Upper lobe of left lung (tissue), 6 donors: ENCODE measurements at regions not wholly inside any gene's neighbourhood (a gene's known extent, or its start where the extent isn't known, plus 50 kb on each side); places are given as distances from the start of the nearest gene placed in this dataset.

Experiments used
- ATAC-seq, 2 donors: fragments of 200-7000 bp; cut with Tn5 transposase; one replicate each; pipeline ENCODE4 v1.9.1; 2022; ENCODE audit warnings: mild to moderate bottlenecking in 2 of 2, moderate library complexity in 2 of 2; ENCODE audit not compliant: low FRiP score in 2 of 2
- DNase-seq, 2 donors: peaks; one replicate each; pipeline ENCODE4 v3.0.0-alpha.2; 2019 to 2020
- H3K27ac ChIP-seq, 4 donors: fragments of 200-600 bp; sonication (generic); one replicate each; pipeline ENCODE4 v1.5.1; 2016 to 2019
- H3K27me3 ChIP-seq, 4 donors: fragments of 200-600 bp; sonication (generic); one replicate each; pipeline ENCODE4 v1.5.1; 2017 to 2019
- H3K36me3 ChIP-seq, 4 donors: fragments of 200-600 bp; sonication (generic); one replicate each; pipeline ENCODE4 v1.5.1; 2016 to 2019
- H3K4me1 ChIP-seq, 4 donors: fragments of 200-600 bp; sonication (generic); one replicate each; pipeline ENCODE4 v1.5.1; 2018 to 2019
- H3K4me3 ChIP-seq, 4 donors: fragments of 200-600 bp; sonication (generic); one replicate each; pipeline ENCODE4 v1.5.1; 2017 to 2019; ENCODE audit warnings: mild to moderate bottlenecking in 2 of 4, moderate library complexity in 1 of 4
- H3K9me3 ChIP-seq, 4 donors: fragments of 200-600 bp; sonication (generic); one replicate each; pipeline ENCODE4 v1.5.1; 2018 to 2019
- EP300 ChIP-seq, 4 donors: sonication (generic); formaldehyde crosslinking; IDR thresholded peaks; one replicate each; pipeline ENCODE4 v1.5.1; 2017; ENCODE audit warnings: antibody characterized with exemption in 4 of 4, control low read depth in 2 of 4
- POLR2A ChIP-seq, 4 donors: fragments of 450-650 bp; IDR thresholded peaks; one replicate each; pipeline ENCODE4 v1.5.1; 2016 to 2017; ENCODE audit warnings: antibody characterized with exemption in 4 of 4, mild to moderate bottlenecking in 2 of 4
- POLR2AphosphoS5 ChIP-seq, 2 donors: sonication (generic); formaldehyde crosslinking; IDR thresholded peaks; one replicate each; pipeline ENCODE4 v1.5.1; 2017; ENCODE audit warnings: antibody characterized with exemption in 2 of 2
- WGBS, 2 donors: methylation state at CpG; one replicate each; pipeline ENCODE4 v1.1.5; 2017 to 2018; 5-methylcytosine and 5-hydroxymethylcytosine counted together
- TF ChIP-seq, protein P1 (sequence below), 6 experiments: fragments of 450-650 bp in 4 of 6; fragments of 200-600 bp in 2 of 6; sonication (generic) in 2 of 6; IDR thresholded peaks; one replicate each; pipeline ENCODE4 v1.5.1; 2016 to 2019; ENCODE audit warnings: antibody characterized with exemption in 6 of 6
- donor health status: DM: no; HTN: no; CAD: no; lungs with moderate emphysema.
- donor health status: DM: no; HTN: yes; CAD: no; lungs with severe emphysema.

GRCh38 chr22:44586351-44586990, 88.4 kb upstream of the RTL6 start:
- Histone ChIP-seq H3K4me3 (no peak overlapping the region), H3K27me3 (peaks cover 0 to 2% (median 0%) of the 10 kb centered on the region in 4 donors), H3K9me3 (no peaks in the 10 kb centered on the region), H3K27ac (no peak overlapping the region), H3K36me3 (no peaks in the 10 kb centered on the region), H3K4me1 (peaks cover 0 to 6% (median 0%) of the 10 kb centered on the region in 4 donors)
- WGBS, 2 donors, result 44 to 54% methylated on average over 11 to 18 of the region's 18 CpGs
- TF ChIP-seq, protein P1, sequence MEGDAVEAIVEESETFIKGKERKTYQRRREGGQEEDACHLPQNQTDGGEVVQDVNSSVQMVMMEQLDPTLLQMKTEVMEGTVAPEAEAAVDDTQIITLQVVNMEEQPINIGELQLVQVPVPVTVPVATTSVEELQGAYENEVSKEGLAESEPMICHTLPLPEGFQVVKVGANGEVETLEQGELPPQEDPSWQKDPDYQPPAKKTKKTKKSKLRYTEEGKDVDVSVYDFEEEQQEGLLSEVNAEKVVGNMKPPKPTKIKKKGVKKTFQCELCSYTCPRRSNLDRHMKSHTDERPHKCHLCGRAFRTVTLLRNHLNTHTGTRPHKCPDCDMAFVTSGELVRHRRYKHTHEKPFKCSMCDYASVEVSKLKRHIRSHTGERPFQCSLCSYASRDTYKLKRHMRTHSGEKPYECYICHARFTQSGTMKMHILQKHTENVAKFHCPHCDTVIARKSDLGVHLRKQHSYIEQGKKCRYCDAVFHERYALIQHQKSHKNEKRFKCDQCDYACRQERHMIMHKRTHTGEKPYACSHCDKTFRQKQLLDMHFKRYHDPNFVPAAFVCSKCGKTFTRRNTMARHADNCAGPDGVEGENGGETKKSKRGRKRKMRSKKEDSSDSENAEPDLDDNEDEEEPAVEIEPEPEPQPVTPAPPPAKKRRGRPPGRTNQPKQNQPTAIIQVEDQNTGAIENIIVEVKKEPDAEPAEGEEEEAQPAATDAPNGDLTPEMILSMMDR (IDR thresholded peaks at IDR 0.05), result no peak
- TF ChIP-seq EP300 (IDR thresholded peaks at IDR 0.05) (no peak), POLR2A (IDR thresholded peaks at IDR 0.05) (no peak), POLR2AphosphoS5 (IDR thresholded peaks at IDR 0.05) (no peak)
- DNase-seq, result peak in 1 of 2 donors; percentile 52
- no peak for ATAC-seq

DNA sequence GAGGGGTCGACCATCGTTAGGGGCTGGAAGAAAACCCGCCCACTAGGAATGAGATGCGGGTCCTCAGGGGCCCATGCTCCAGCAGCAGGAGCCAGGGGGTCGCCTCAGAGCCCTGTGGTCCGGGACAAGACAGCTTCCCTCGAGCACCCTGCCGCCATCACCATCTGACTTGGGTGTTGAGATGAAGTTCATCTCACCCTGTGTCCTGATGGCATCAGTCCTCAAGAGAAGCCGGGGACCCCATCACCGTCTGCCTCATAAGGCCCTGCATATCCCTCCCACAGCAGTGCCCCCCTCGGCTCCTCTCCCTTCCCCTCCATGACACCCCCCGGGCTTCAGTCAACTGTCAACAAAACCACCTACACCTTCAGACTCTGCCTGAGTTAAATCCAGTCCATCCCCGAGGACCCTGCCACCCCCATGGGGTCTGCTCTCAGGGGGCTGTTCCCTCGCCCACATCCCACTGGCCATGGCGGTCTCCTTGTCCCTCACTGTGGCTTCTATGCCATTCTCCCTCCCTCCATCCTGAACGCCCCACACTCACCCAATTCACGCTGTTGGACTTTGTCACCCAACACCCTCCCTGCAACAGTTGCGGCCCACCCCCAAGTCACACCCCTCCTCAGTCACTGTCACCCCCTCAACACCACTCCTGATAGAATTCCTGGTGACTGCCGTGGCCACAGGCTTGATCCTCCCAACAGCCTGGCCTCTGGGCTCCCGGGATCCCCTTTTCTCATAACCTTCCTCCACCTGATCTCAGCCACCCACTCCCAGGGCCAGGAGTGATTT, 87.7 kb upstream of the RTL6 start:
- Histone ChIP-seq H3K4me3 (no peak overlapping the region), H3K27ac (no peak overlapping the region), H3K27me3 (peaks cover 0 to 2% (median 0%) of the 10 kb centered on the region in 4 donors), H3K36me3 (no peaks in the 10 kb centered on the region), H3K9me3 (no peaks in the 10 kb centered on the region), H3K4me1 (peaks cover 0 to 6% (median 0%) of the 10 kb centered on the region in 4 donors)
- DNase-seq (no peak), ATAC-seq (no peak)
- 75 to 78% methylated on average over 18 to 19 of the region's 20 CpGs for WGBS, 2 donors
- TF ChIP-seq EP300 (IDR thresholded peaks at IDR 0.05) (no peak), POLR2AphosphoS5 (IDR thresholded peaks at IDR 0.05) (no peak), POLR2A (IDR thresholded peaks at IDR 0.05) (no peak)
- TF ChIP-seq, protein P1 (IDR thresholded peaks at IDR 0.05), result no peak

GRCh38 chr22:44584256-44584902, 86.3 kb upstream of the RTL6 start:
- DNase-seq, result peak in 1 of 2 donors; percentile 24
- no peak overlapping the region for H3K27ac ChIP-seq
- TF ChIP-seq, protein P1 (IDR thresholded peaks at IDR 0.05), result no peak
- TF ChIP-seq POLR2A (IDR thresholded peaks at IDR 0.05) (no peak), EP300 (IDR thresholded peaks at IDR 0.05) (no peak)
- no peaks in the 10 kb centered on the region for H3K9me3 ChIP-seq
- peaks cover 0 to 2% (median 0%) of the 10 kb centered on the region in 4 donors for H3K27me3 ChIP-seq
- 83 to 86% methylated on average over 6 to 7 of the region's 7 CpGs for WGBS, 2 donors
- peak in 1 of 2 donors; percentile 5 for ATAC-seq
- no peak overlapping the region for H3K4me3 ChIP-seq
- H3K36me3 ChIP-seq, result no peaks in the 10 kb centered on the region
- peaks cover 0 to 6% (median 0%) of the 10 kb centered on the region in 4 donors for H3K4me1 ChIP-seq

- no peaks in the 10 kb centered on the region for H3K36me3 ChIP-seq
- DNase-seq, result peak; percentile 10 to 34
- ATAC-seq, result peak in 1 of 2 donors; percentile 13
- TF ChIP-seq POLR2A (IDR thresholded peaks at IDR 0.05) (no peak), EP300 (IDR thresholded peaks at IDR 0.05) (no peak), POLR2AphosphoS5 (IDR thresholded peaks at IDR 0.05) (no peak)
- TF ChIP-seq, protein P1 (IDR thresholded peaks at IDR 0.05), result no peak
- H3K9me3 ChIP-seq, result no peaks in the 10 kb centered on the region
- H3K27ac ChIP-seq, result no peak overlapping the region
- H3K27me3 ChIP-seq, result peaks cover 0 to 2% (median 0%) of the 10 kb centered on the region in 4 donors
- 62 to 71% methylated on average over 12 of the region's 12 CpGs for WGBS, 2 donors
- peaks cover 0 to 6% (median 0%) of the 10 kb centered on the region in 4 donors for H3K4me1 ChIP-seq
- H3K4me3 ChIP-seq, result no peak overlapping the region
These were observed 85.8 kb upstream of the RTL6 start for GRCh38 chr22:44583854-44584253.
